H1 (cell line): ENCODE measurements at regions not wholly inside any gene's neighbourhood (a gene's known extent, or its start where the extent isn't known, plus 50 kb on each side); places are given as distances from the start of the nearest gene placed in this dataset.

ENCODE experiments used
- CHD2 ChIP-seq: IDR thresholded peaks from 2 replicates; pipeline ENCODE4 v1.6.1; 2012; ENCODE audit warnings: low read length, improper control_type of control experiment
- EGR1 ChIP-seq: IDR thresholded peaks from 2 replicates; pipeline ENCODE4 v1.6.1; 2011; ENCODE audit warnings: low read depth, low read length, borderline replicate concordance
- GABPA ChIP-seq: IDR thresholded peaks from 2 replicates; pipeline ENCODE4 v1.6.1; 2011; ENCODE audit warnings: mild to moderate bottlenecking, low read length, moderate library complexity, borderline replicate concordance; ENCODE audit not compliant: insufficient read depth
- JUND ChIP-seq: IDR thresholded peaks from 2 replicates; pipeline ENCODE4 v1.6.1; 2011; ENCODE audit warnings: mild to moderate bottlenecking, improper control_type of control experiment, low read length
- RFX5 ChIP-seq: IDR thresholded peaks from 2 replicates; pipeline ENCODE4 v1.6.1; 2011; ENCODE audit warnings: low read depth, low read length, improper control_type of control experiment, borderline replicate concordance
- ZNF274 ChIP-seq: IDR thresholded peaks from 2 replicates; pipeline ENCODE4 v1.7.0; 2012; ENCODE audit warnings: low read length, borderline replicate concordance; ENCODE audit errors: extremely low read depth

GRCh38 chr1:168801032-168801745, 72.2 kb upstream of the DPT start (continued):
- no peak for TF ChIP-seq GABPA
- no peak for TF ChIP-seq RFX5
- TF ChIP-seq ZNF274, result no peak
- no peak for TF ChIP-seq CHD2
- no peak for TF ChIP-seq EGR1
- TF ChIP-seq JUND, result no peak
